ACC112 (cell line): ENCODE measurements at regions not wholly inside any gene's neighbourhood (a gene's known extent, or its start where the extent isn't known, plus 50 kb on each side); places are given as distances from the start of the nearest gene placed in this dataset.

Source experiments
- H2AFZ ChIP-seq: fragments of 200-600 bp; sonication (generic); one replicate; pipeline ENCODE4 v1.6.0; 2017; ENCODE audit warnings: antibody characterized with exemption, low read length; ENCODE audit not compliant: unreplicated experiment
- H3K27ac ChIP-seq: fragments of 200-600 bp; sonication (generic); 2 replicates; pipeline ENCODE4 v1.5.1; 2014; ENCODE audit warnings: low read depth, mild to moderate bottlenecking, antibody characterized with exemption, low read length, moderate library complexity
- H3K27me3 ChIP-seq: fragments of 200-600 bp; sonication (generic); 2 replicates; pipeline ENCODE4 v1.6.1; 2014; ENCODE audit warnings: mild to moderate bottlenecking, antibody characterized with exemption, low read length, moderate library complexity, mixed read lengths; ENCODE audit not compliant: insufficient read depth
- H3K36me3 ChIP-seq: fragments of 200-600 bp; sonication (generic); 2 replicates; pipeline ENCODE4 v1.6.1; 2016; ENCODE audit warnings: mild to moderate bottlenecking, antibody characterized with exemption, low read length, moderate library complexity, mixed read lengths; ENCODE audit not compliant: insufficient read depth
- H3K4me1 ChIP-seq: fragments of 200-600 bp; sonication (generic); one replicate; pipeline ENCODE4 v1.6.1; 2016; ENCODE audit warnings: low read length, mixed read lengths; ENCODE audit not compliant: insufficient read depth, unreplicated experiment, control insufficient read depth
- H3K4me3 ChIP-seq: fragments of 200-600 bp; sonication (generic); 2 replicates; pipeline ENCODE4 v1.5.1; 2014; ENCODE audit warnings: mild to moderate bottlenecking, low read depth, low read length
- H3K79me2 ChIP-seq: fragments of 200-600 bp; sonication (generic); one replicate; pipeline ENCODE4 v1.6.0; 2016; ENCODE audit warnings: low read length; ENCODE audit not compliant: control insufficient read depth, unreplicated experiment, insufficient read depth

DNA sequence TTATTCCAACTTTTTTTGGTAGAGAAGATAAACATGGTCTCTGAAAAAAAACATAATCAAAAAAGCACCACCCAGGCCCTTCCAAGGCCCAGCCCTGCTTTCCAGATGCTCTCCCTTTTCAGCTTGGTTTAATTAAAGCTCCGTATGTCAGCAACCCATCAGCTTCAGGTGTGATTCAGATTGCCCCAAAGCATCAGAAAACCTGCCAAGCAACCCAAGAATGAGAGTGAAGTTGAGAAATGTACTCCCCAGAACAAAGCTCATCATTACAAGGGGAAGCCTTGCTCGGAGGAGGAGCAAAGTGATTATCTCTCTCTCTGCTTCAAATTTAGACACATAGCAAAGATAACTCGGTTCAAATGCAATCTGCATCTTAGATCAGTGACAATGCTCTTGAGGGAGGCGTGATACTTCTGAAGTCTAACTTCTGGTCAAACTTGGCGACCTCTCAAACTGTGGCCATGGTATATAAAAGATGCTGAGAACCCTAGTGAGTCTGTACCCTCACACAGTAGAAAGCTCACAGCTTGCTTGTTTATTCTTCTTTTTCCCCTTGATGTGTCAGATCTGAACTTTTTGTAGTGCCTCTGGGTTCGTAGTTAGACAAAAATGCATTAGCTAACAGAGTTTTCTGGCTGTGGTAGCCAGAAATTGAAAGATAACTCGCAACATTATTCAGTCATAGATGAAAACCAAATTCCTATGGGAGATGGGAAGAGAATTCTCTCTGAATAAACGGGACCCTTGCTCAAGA lies 63.3 kb upstream of the ZC3H11B start:
- Histone ChIP-seq H3K27ac (no peak overlapping the region), H3K27me3 (peaks cover 8% of the 10 kb centered on the region; the same call in 1 of the 2 replicates), H3K4me3 (no peak overlapping the region), H3K79me2 (no peaks in the 10 kb centered on the region), H3K4me1 (no peaks in the 10 kb centered on the region), H2AFZ (no peak overlapping the region), H3K36me3 (no peaks in the 10 kb centered on the region)

GRCh38 chr1:219670426-219671149 lies 57.7 kb upstream of the ZC3H11B start:
- Histone ChIP-seq H3K27me3 (peaks cover 4% of the 10 kb centered on the region; the same call in 1 of the 2 replicates), H3K4me1 (peaks cover 6% of the 10 kb centered on the region), H2AFZ (no peak overlapping the region), H3K79me2 (no peaks in the 10 kb centered on the region), H3K36me3 (no peaks in the 10 kb centered on the region), H3K4me3 (no peak overlapping the region), H3K27ac (no peak overlapping the region)

DNA sequence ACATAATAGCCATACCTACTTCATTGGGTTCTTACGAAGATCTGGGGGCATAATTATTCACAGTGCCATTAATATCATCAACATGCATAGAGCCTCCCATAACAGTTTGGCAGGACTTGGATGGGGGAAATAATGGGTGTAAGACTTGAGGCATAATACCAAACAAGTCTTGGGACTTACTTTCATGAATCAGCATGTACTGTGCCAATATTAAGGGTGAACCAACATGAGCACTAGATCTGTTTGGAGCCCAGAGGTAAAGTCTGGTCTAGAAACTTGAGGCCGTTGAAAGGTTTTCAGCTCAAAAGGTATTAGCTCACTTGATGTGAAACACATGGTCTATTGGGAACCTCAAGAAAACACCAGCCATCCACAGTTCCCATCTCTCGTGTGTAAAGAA lies 56.7 kb upstream of the ZC3H11B start:
- no peak overlapping the region for H2AFZ ChIP-seq
- no peaks in the 10 kb centered on the region for H3K79me2 ChIP-seq
- H3K36me3 ChIP-seq, result no peaks in the 10 kb centered on the region
- no peak overlapping the region for H3K27ac ChIP-seq
- peaks cover 4% of the 10 kb centered on the region; the same call in 1 of the 2 replicates for H3K27me3 ChIP-seq
- H3K4me3 ChIP-seq, result no peak overlapping the region
- H3K4me1 ChIP-seq, result peaks cover 6% of the 10 kb centered on the region

DNA sequence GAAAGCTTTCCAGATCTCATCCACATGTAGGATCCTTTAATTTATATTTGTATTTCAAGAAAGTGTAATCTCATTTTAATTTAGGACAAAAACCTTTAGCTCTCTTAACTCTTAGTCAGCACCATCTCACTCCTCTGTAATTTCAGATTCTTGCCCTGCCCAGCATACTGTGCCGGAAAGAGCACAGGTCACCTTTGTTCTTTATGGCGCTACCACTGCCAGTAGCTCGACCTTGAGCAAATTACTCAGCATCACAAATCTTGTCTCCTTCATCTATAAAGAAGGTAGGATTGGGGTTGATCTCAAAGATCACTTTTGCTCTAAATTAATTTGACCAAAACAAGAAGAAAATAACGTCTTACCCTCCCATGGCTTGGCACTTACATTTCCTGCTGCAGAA lies 56.1 kb upstream of the ZC3H11B start:
- Histone ChIP-seq H3K4me1 (peaks cover 6% of the 10 kb centered on the region), H3K79me2 (no peaks in the 10 kb centered on the region), H3K36me3 (no peaks in the 10 kb centered on the region), H2AFZ (no peak overlapping the region), H3K4me3 (no peak overlapping the region), H3K27me3 (peaks cover 4% of the 10 kb centered on the region; the same call in 1 of the 2 replicates), H3K27ac (no peak overlapping the region)

GRCh38 chr1:219668446-219668845 lies 55.5 kb upstream of the ZC3H11B start:
- Histone ChIP-seq H3K79me2 (no peaks in the 10 kb centered on the region), H2AFZ (no peak overlapping the region), H3K27ac (no peak overlapping the region), H3K27me3 (peaks cover 4% of the 10 kb centered on the region; the same call in 1 of the 2 replicates), H3K4me1 (peaks cover 6% of the 10 kb centered on the region), H3K4me3 (no peak overlapping the region), H3K36me3 (no peaks in the 10 kb centered on the region)

DNA sequence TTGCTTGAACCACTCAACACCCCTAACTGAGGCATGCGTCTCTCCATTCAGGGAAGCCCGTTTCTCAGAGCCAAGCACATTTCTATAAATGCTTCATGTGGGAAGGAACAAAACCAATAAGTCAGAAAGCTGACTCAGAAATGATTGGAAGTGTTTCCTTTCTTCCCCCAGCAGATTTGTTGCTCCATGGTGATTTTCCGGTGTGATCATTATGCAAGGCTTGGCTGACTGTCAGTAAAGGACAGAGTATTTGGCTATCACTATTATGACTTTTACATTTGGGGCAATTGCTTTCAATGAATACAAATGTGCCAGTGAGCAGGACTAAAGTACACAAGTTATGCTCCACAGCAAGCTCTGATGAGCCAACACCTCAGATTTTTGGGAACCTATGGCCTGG lies 53.3 kb upstream of the ZC3H11B start:
- H3K36me3 ChIP-seq, result no peaks in the 10 kb centered on the region
- H3K27ac ChIP-seq, result peak overlapping the region; percentile 35
- peak overlapping the region; percentile 18; the same call in 1 of the 2 replicates for H3K4me3 ChIP-seq
- peaks cover 6% of the 10 kb centered on the region for H3K4me1 ChIP-seq
- H2AFZ ChIP-seq, result peak overlapping the region; percentile 61
- no peaks in the 10 kb centered on the region for H3K79me2 ChIP-seq
- H3K27me3 ChIP-seq, result no peaks in the 10 kb centered on the region

DNA sequence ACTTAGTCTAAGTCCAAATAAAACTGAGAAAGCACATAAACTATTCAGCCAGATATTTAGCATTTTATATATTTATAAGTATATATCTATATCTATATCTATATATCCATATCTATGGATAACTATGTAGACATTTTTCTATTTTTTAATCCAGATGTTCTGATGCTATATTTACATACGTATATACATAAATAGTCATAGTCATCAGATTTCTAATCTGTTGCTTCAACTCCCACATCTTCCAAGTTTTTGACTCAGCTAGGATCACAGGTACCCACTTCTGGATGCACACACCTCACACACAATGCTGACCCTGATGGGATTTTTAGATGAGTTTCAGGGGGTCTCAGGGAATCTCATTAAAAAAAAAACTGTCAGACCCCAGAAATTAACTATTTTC lies 52.2 kb upstream of the ZC3H11B start:
- H3K27ac ChIP-seq, result no peak overlapping the region
- peaks cover 10% of the 10 kb centered on the region for H3K4me1 ChIP-seq
- no peak overlapping the region for H3K4me3 ChIP-seq
- H2AFZ ChIP-seq, result no peak overlapping the region
- no peaks in the 10 kb centered on the region for H3K27me3 ChIP-seq
- no peaks in the 10 kb centered on the region for H3K79me2 ChIP-seq
- no peaks in the 10 kb centered on the region for H3K36me3 ChIP-seq

GRCh38 chr1:219664310-219665029 lies 51.6 kb upstream of the ZC3H11B start:
- H3K4me1 ChIP-seq, result peaks cover 10% of the 10 kb centered on the region
- no peak overlapping the region for H2AFZ ChIP-seq
- no peaks in the 10 kb centered on the region for H3K36me3 ChIP-seq
- no peak overlapping the region for H3K27ac ChIP-seq
- H3K4me3 ChIP-seq, result no peak overlapping the region
- no peaks in the 10 kb centered on the region for H3K27me3 ChIP-seq
- H3K79me2 ChIP-seq, result no peaks in the 10 kb centered on the region
